Astrocyte (in vitro differentiated cells and primary cell): ENCODE measurements at regions not wholly inside any gene's neighbourhood (a gene's known extent, or its start where the extent isn't known, plus 50 kb on each side); places are given as distances from the start of the nearest gene placed in this dataset.
"Not testable (repeated sequence)": the region's sequence is repeated elsewhere in the genome, so short reads cannot be mapped to it uniquely, and the experiment has no call there.

Experiments used
- DNase-seq: peaks from one replicate; pipeline ENCODE4 v3.0.0-alpha.2; 2010; ENCODE audit warnings: low read depth
- FAIRE-seq: peaks from 2 replicates; lab custom pipeline; 2011; peaks lifted over from hg19 to GRCh38; lab: Jason Lieb, UNC
- H2AFZ ChIP-seq: 2 replicates; pipeline ENCODE4 v1.6.0; 2012; ENCODE audit warnings: low read depth, low read length, inconsistent platforms
- H3K27ac ChIP-seq: 2 replicates; pipeline ENCODE4 v1.5.1; 2011; ENCODE audit warnings: low read depth, low read length, inconsistent platforms
- H3K27me3 ChIP-seq: 2 replicates; pipeline ENCODE4 v1.6.0; 2011; ENCODE audit warnings: low read length, inconsistent platforms; ENCODE audit not compliant: insufficient read depth
- H3K36me3 ChIP-seq: 2 replicates; pipeline ENCODE4 v1.5.1; 2011; ENCODE audit warnings: low read length, inconsistent platforms; ENCODE audit not compliant: insufficient read depth
- H3K4me1 ChIP-seq: 2 replicates; pipeline ENCODE4 v1.5.1; 2011; ENCODE audit warnings: low read length, inconsistent platforms; ENCODE audit not compliant: insufficient read depth
- H3K4me2 ChIP-seq: 2 replicates; pipeline ENCODE4 v1.6.0; 2012; ENCODE audit warnings: low read length, inconsistent platforms
- H3K4me3 ChIP-seq: 2 replicates; pipeline ENCODE4 v1.5.1; 2011; ENCODE audit warnings: low read depth, mild to moderate bottlenecking, low read length, inconsistent platforms; ENCODE audit not compliant: insufficient read depth
- H3K79me2 ChIP-seq: 2 replicates; pipeline ENCODE4 v1.6.0; 2012; ENCODE audit warnings: mild to moderate bottlenecking, low read length, inconsistent platforms; ENCODE audit not compliant: insufficient read depth
- H3K9ac ChIP-seq: 2 replicates; pipeline ENCODE4 v1.6.0; 2012; ENCODE audit warnings: mild to moderate bottlenecking, low read length, inconsistent platforms
- H3K9me3 ChIP-seq: 2 replicates; pipeline ENCODE4 v1.5.1; 2012; ENCODE audit warnings: low read depth, mild to moderate bottlenecking, low read length, inconsistent platforms; ENCODE audit not compliant: insufficient read depth
- H4K20me1 ChIP-seq: 2 replicates; pipeline ENCODE4 v1.6.0; 2012; ENCODE audit warnings: low read length, inconsistent platforms; ENCODE audit not compliant: insufficient read depth
- H3K27ac Mint-ChIP-seq: one replicate; pipeline ENCODE4 v1.8.0; 2021; ENCODE audit warnings: mild to moderate bottlenecking, mixed read lengths; ENCODE audit not compliant: unreplicated experiment
- H3K27me3 Mint-ChIP-seq: one replicate; pipeline ENCODE4 v1.8.0; 2021; ENCODE audit warnings: low read depth, mixed read lengths; ENCODE audit not compliant: unreplicated experiment
- H3K36me3 Mint-ChIP-seq: one replicate; pipeline ENCODE4 v1.8.0; 2021; ENCODE audit warnings: low read depth, mixed read lengths; ENCODE audit not compliant: unreplicated experiment
- H3K4me1 Mint-ChIP-seq: one replicate; pipeline ENCODE4 v1.8.0; 2021; ENCODE audit warnings: low read depth, mixed read lengths; ENCODE audit not compliant: unreplicated experiment
- H3K4me3 Mint-ChIP-seq: one replicate; pipeline ENCODE4 v1.8.0; 2021; ENCODE audit warnings: mild to moderate bottlenecking, moderate library complexity, mixed read lengths; ENCODE audit not compliant: unreplicated experiment
- H3K9me3 Mint-ChIP-seq: one replicate; pipeline ENCODE4 v1.8.0; 2021; ENCODE audit warnings: mild to moderate bottlenecking, mixed read lengths; ENCODE audit not compliant: unreplicated experiment
- CTCF ChIP-seq: IDR thresholded peaks from 2 replicates; pipeline ENCODE4 v1.5.1; 2011; ENCODE audit warnings: low read depth, mild to moderate bottlenecking, inconsistent platforms, low read length, moderate library complexity; ENCODE audit not compliant: insufficient read depth
- EZH2 ChIP-seq: IDR thresholded peaks from 2 replicates; pipeline ENCODE4 v1.6.1; 2012; ENCODE audit warnings: mild to moderate bottlenecking, low read length, inconsistent platforms; ENCODE audit not compliant: insufficient read depth

GRCh38 chr5:92222449-92222848, 839.3 kb upstream of the ARRDC3 start:
- TF ChIP-seq CTCF (no peak), EZH2 (no peak)
- no peaks in the 10 kb centered on the region for H3K36me3 Mint-ChIP-seq
- H3K27me3 ChIP-seq, result no peaks in the 10 kb centered on the region

GRCh38 chr5:92216852-92217251, 833.7 kb upstream of the ARRDC3 start:
- H3K27me3 ChIP-seq, H3K4me3 Mint-ChIP-seq, H3K4me1 ChIP-seq, H3K9me3 ChIP-seq, H3K27ac ChIP-seq, H3K79me2 ChIP-seq, FAIRE-seq, H3K27me3 Mint-ChIP-seq, H3K4me2 ChIP-seq, H3K36me3 Mint-ChIP-seq, H3K4me3 ChIP-seq, H3K4me1 Mint-ChIP-seq, H2AFZ ChIP-seq, H3K9ac ChIP-seq, H3K36me3 ChIP-seq, H3K27ac Mint-ChIP-seq, H4K20me1 ChIP-seq, DNase-seq: not testable (repeated sequence)
- peaks cover 16% of the 10 kb centered on the region for H3K9me3 Mint-ChIP-seq

More at GRCh38 chr5:92222449-92222848, 839.3 kb upstream of the ARRDC3 start:
- Histone ChIP-seq H4K20me1 (no peaks in the 10 kb centered on the region), H3K9me3 (no peaks in the 10 kb centered on the region), H3K9ac (no peak overlapping the region), H3K4me2 (no peak overlapping the region), H3K27ac (no peak overlapping the region), H3K36me3 (no peaks in the 10 kb centered on the region), H2AFZ (no peak overlapping the region), H3K79me2 (no peaks in the 10 kb centered on the region), H3K4me3 (no peak overlapping the region), H3K4me1 (no peaks in the 10 kb centered on the region)
- no peaks in the 10 kb centered on the region for H3K27me3 Mint-ChIP-seq
- DNase-seq (no peak), FAIRE-seq (no peak)
- peaks cover 11% of the 10 kb centered on the region for H3K9me3 Mint-ChIP-seq
- H3K27ac Mint-ChIP-seq, result no peak overlapping the region
- H3K4me3 Mint-ChIP-seq, result no peak overlapping the region
- no peaks in the 10 kb centered on the region for H3K4me1 Mint-ChIP-seq

GRCh38 chr5:92215116-92215515, 832.0 kb upstream of the ARRDC3 start:
- no peak overlapping the region for H3K4me2 ChIP-seq
- no peaks in the 10 kb centered on the region for H3K27me3 ChIP-seq
- no peaks in the 10 kb centered on the region for H3K4me1 ChIP-seq
- no peak overlapping the region for H3K27ac ChIP-seq
- peaks cover 3% of the 10 kb centered on the region for H3K9me3 ChIP-seq
- no peaks in the 10 kb centered on the region for H4K20me1 ChIP-seq
- Mint-ChIP-seq H3K27ac (no peak overlapping the region), H3K36me3 (no peaks in the 10 kb centered on the region), H3K4me1 (no peaks in the 10 kb centered on the region), H3K4me3 (no peak overlapping the region), H3K9me3 (peaks cover 16% of the 10 kb centered on the region), H3K27me3 (no peaks in the 10 kb centered on the region)
- no peak overlapping the region for H3K9ac ChIP-seq
- no peak overlapping the region for H2AFZ ChIP-seq
- no peaks in the 10 kb centered on the region for H3K79me2 ChIP-seq
- DNase-seq (no peak), FAIRE-seq (no peak)
- H3K36me3 ChIP-seq, result no peaks in the 10 kb centered on the region
- TF ChIP-seq EZH2 (no peak), CTCF (no peak)
- H3K4me3 ChIP-seq, result no peak overlapping the region
